A172 (cell line): ENCODE measurements at regions not wholly inside any gene's neighbourhood (a gene's known extent, or its start where the extent isn't known, plus 50 kb on each side); places are given as distances from the start of the nearest gene placed in this dataset.

ENCODE experiments used
- DNase-seq: peaks from one replicate; pipeline ENCODE4 v3.0.0-alpha.2; 2015; ENCODE audit warnings: low spot score

- DNase-seq: no peak
Measured at GRCh38 chr18:42401131-42401673, 446.2 kb downstream of the PIK3C3 start.

- no peak for DNase-seq
Measured at GRCh38 chr18:42404151-42404550, 449.1 kb downstream of the PIK3C3 start.

GRCh38 chr18:42409005-42409404 lies 454.0 kb downstream of the PIK3C3 start:
- DNase-seq: no peak

- DNase-seq: peak; percentile 6
Measured at GRCh38 chr18:42412281-42412680, 457.2 kb downstream of the PIK3C3 start.

- peak; percentile 79 for DNase-seq
Measured at GRCh38 chr18:42412896-42413295, 457.9 kb downstream of the PIK3C3 start.

- peak; percentile 62 for DNase-seq
Measured at GRCh38 chr18:42413870-42414269, 458.8 kb downstream of the PIK3C3 start.

GRCh38 chr18:42414756-42415454 lies 459.9 kb downstream of the PIK3C3 start:
- peak; percentile 78 for DNase-seq

GRCh38 chr18:42417189-42417588 lies 462.2 kb downstream of the PIK3C3 start:
- no peak for DNase-seq

GRCh38 chr18:42418121-42418520 lies 463.1 kb downstream of the PIK3C3 start:
- no peak for DNase-seq

GRCh38 chr18:42425025-42425424 lies 470.0 kb downstream of the PIK3C3 start:
- no peak for DNase-seq

- no peak for DNase-seq
Measured at GRCh38 chr18:42426496-42427015, 471.5 kb downstream of the PIK3C3 start.

GRCh38 chr18:42429196-42429595 lies 474.2 kb downstream of the PIK3C3 start:
- no peak for DNase-seq

GRCh38 chr18:42436222-42436765 lies 481.3 kb downstream of the PIK3C3 start:
- DNase-seq: no peak

GRCh38 chr18:42437001-42437400 lies 482.0 kb downstream of the PIK3C3 start:
- DNase-seq: no peak

- peak; percentile 36 for DNase-seq
Measured at GRCh38 chr18:42437646-42438045, 482.6 kb downstream of the PIK3C3 start.

- DNase-seq: no peak
Measured at GRCh38 chr18:42442656-42443055, 487.6 kb downstream of the PIK3C3 start.

- no peak for DNase-seq
Measured at GRCh38 chr18:42444349-42444748, 489.3 kb downstream of the PIK3C3 start.

GRCh38 chr18:42445359-42445758 lies 490.3 kb downstream of the PIK3C3 start:
- no peak for DNase-seq

GRCh38 chr18:42446195-42446594 lies 491.2 kb downstream of the PIK3C3 start:
- DNase-seq: peak; percentile 91

GRCh38 chr18:42447688-42448087 lies 492.7 kb downstream of the PIK3C3 start:
- DNase-seq: no peak

GRCh38 chr18:42458226-42458625 lies 503.2 kb downstream of the PIK3C3 start:
- DNase-seq: no peak

- DNase-seq: no peak
Measured at GRCh38 chr18:42459873-42460272, 504.8 kb downstream of the PIK3C3 start.

GRCh38 chr18:42471885-42472284 lies 516.9 kb downstream of the PIK3C3 start:
- DNase-seq: no peak
